Fibroblast of skin of left biceps (primary cell): ENCODE measurements at regions not wholly inside any gene's neighbourhood (a gene's known extent, or its start where the extent isn't known, plus 50 kb on each side); places are given as distances from the start of the nearest gene placed in this dataset.
"Not testable (repeated sequence)": the region's sequence is repeated elsewhere in the genome, so short reads cannot be mapped to it uniquely, and the experiment has no call there.

ENCODE experiments used
- DNase-seq, 2 experiments: peaks; one replicate each; pipeline ENCODE4 v3.0.0-alpha.2; 2013; ENCODE audit warnings: low read depth in 2 of 2

- no peak for DNase-seq
Measured at GRCh38 chr4:130067419-130067818, 971.5 kb downstream of the C4orf33 start.

GRCh38 chr4:130068072-130068471 lies 972.1 kb downstream of the C4orf33 start:
- no peak for DNase-seq

- DNase-seq: no peak
Measured at GRCh38 chr4:130071746-130072145, 975.8 kb downstream of the C4orf33 start.

- no peak for DNase-seq
Measured at GRCh38 chr4:130073145-130073790, 977.3 kb downstream of the C4orf33 start.

DNA sequence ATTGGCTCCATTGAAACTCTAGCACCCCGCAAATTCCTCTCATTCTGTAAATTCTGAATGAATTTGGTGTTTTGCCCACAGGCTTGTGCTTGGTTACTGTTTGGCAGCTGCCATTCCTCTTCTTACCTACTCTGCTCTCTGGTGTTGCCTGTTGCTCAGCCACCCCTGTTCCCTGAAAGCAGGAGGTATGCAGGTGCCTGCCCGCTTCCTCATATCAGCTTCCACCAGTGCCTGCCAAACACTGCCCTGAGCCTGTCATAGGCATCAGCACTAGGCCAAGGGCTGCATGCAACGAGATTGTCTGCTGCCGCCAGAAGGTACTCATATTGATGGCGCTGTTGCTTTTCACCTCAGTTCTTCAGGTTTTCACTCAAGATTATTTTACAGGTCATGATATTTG lies 978.1 kb downstream of the C4orf33 start:
- DNase-seq: no peak

DNA sequence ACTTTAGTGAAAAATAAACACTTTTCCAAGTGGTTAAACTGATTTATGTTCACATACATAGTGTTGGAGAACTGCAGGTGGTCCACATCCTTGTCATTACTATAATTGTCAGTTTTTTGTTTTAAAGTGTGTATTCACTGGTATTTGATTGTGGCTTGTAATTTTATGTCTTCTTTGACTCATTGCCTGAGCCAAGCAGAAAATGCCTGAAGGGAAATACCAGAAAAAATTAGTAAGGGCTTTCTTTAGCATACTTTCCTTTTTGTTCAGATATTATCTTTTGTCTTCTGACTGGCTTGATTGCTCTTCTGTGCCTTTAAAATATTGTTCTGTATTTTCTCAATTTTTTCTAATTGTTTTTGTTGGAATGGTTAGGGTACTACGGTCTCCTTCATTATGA lies 981.3 kb downstream of the C4orf33 start:
- peak in 1 of 2 experiments; percentile 1 for DNase-seq

DNA sequence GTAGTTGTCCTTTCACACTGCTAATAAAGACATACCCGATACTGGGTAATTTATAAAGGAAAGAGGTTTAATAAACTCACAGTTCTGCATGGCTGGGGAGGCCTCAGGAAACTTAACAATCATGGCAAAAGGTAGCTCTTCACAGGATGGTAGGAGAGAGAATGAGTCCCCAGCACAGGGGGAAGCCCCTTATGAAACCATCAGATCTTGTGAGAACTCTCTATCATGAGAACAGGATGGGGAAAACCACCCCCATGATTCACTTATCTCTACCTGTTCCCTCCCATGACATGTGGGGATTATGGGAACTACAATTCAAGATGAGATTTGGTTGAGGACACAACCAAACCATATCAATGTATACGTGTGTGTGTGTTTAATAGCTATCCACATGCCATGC lies 983.1 kb downstream of the C4orf33 start:
- DNase-seq: not testable (repeated sequence)

- no peak for DNase-seq
Measured at GRCh38 chr4:130080872-130081451, 985.0 kb downstream of the C4orf33 start.

DNA sequence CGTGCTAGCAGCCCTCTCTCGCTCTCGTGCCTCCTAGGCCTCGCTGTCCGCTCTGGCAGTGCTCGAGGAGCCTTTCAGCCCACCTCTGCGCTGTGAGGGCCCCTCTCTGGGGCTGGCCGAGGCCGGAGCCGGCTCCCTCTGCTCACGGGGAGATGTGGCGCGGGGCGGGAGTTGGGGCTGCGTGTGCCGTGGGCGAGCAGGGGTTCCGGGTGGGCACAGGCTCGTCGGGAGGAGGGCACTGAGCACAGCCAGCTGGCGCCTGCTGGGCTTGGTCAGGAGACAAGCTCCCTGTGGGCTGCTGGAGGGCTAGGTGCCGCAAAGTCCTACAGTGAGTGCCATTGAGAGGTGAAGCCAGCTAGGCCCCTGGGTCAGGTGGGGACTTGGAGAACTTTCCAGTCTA lies 994.5 kb downstream of the C4orf33 start:
- DNase-seq: no peak

DNA sequence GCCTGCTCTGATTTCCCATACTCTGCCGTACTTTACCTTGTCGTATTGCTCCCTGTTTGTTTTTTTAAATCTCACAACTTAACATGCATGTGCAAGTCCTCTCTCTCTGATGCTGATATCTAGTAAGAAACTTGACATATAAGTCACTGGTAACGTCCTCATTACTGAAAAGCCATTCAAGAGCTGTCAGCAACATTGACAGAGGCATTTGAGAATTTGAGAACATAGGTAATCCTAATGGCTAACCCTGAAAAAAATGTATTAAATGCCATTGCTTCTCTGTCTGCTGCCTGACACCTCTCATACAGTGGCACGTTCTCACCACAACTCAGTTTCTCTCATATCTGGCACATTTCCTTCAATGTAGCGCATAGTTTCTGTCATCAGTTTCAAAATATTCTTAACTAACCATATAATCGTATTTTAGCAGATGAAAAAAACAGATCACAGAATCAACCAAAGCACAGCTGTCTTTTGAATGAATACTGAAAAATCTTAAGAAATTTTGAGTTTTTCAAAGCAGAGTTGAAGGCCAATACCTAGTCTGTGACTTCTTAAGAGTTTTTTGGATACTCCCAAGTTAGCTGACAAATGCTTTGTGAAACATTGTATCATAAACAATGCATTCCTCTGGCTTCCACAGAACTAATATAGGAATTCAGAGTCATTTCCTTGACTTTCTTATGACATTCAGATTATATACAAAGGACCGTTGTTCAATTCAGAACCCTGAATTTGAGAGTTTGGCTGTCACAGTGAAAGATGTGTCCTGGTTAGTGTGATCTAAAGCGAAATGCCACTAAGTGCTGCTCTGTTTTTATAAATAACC lies 996.4 kb downstream of the C4orf33 start:
- no peak for DNase-seq

DNA sequence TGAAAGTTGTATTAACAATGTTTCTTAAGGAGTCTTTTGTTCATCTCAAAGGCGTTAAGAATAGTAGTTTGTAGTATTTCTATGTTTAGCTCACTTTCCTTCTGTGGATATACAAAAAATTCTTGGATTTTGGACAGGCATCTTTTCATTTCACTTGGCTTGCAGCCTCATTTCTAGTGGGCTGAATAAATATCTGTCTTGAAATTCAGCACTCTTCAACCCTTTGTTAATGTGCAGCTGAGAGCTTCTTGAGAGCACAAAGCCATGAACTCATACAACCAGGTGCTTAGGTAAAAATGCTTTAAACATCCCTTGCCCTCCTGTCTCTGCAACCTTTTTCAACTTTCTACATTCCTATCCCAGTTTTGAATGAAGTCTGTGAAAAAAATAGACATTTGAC lies 1003.2 kb downstream of the C4orf33 start:
- DNase-seq: no peak

- DNase-seq: no peak
Measured at GRCh38 chr4:130110189-130110588, 1014.2 kb downstream of the C4orf33 start.

GRCh38 chr4:130110770-130111169 lies 1014.8 kb downstream of the C4orf33 start:
- no peak for DNase-seq

- no peak for DNase-seq
Measured at GRCh38 chr4:130124066-130124465, 1028.1 kb downstream of the C4orf33 start.

DNA sequence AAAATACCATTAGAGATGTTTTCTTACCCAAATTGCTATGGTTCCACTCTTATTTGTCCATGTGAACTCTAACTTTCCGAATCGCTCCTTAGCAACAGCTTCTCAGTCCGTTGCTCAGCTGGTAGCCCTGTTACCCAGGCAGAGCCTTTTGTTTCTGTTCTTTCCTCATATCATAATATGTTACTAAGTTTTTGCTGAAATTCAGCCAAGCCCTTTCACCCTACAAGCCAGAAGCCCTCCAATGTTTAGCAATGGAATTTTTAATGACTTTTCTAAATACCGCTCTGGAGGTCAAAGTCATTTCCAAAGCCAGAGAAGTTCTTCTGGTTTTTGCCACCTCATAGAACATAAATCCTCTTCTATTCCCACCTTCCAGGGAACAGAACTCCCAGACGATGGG lies 1029.5 kb downstream of the C4orf33 start:
- DNase-seq: no peak

- no peak for DNase-seq
Measured at GRCh38 chr4:130127297-130127696, 1031.3 kb downstream of the C4orf33 start.

GRCh38 chr4:130131536-130131935 lies 1035.6 kb downstream of the C4orf33 start:
- DNase-seq: no peak

DNA sequence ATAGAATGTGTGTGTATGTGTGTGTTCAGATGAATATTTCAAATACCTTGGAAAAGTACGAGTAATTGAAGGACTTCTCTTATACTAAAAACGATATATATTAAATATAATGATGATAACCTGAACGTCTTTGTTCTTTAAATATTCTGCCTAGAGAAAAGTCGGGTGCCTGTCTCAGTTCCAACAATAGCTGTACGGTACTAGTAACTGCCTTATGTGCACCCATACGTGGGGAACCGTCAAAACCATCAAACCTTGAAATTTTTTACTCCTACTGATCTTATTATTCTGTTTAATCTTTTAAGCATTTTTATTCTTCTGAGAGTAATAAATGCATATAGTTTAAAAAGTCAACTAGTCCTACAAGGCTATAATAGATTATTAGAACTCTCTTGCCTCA lies 1045.7 kb downstream of the C4orf33 start:
- no peak for DNase-seq

DNA sequence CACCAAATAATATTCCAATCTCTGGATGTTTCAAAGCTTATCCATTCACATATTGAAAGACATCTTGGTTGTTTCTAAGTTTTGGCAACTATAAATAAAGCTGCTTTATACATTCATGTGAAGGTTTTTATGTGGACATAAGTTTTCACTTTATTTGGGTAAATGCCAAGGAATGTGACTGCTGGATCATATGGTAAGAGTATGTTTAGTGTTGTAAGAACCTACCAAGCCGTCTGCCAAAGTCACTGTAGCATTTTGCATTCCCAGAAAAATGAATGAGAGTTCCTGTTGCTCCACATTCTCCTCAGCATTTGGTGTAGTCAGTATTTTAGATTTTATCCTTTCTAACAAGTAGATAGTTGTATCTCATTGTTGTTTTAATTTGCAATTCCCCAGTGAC lies 1047.7 kb downstream of the C4orf33 start:
- DNase-seq: no peak

DNA sequence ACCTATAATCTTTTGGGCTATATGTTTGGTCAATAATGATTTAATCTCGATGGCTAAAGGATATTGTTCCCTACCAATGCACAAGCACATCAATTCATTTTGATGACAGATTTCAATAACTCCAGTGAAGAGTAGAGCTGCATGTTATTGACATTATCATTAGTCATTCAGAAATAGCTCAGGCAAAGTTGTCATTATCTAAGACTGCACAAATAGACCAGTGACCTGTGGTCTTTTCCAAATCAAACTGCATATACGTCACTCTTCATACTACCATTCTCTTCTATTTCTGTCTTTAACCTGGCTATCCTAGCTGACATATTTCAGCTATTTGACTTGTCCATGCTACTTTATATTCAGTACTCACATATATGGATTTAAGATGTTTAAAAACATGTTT lies 1050.8 kb downstream of the C4orf33 start:
- DNase-seq: no peak

DNA sequence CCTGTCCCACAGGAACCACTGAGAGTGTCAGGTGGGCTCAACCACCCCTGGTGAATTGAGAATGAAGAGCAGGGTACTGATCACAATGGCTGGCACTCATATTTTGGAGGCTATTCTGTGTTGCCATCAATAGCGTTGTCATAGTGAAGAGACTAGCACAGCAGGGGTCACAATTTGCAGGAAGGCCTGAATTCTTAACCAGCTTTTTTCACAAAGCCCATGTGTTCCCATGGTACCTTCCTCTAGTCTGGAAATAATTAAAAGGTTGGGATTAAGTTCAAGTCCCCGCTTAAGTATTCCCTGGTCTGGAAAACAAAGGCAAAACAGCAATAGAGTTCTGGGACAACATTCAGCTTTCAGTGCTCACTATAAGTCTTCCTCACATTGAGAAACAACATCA lies 1051.7 kb downstream of the C4orf33 start:
- no peak for DNase-seq

DNA sequence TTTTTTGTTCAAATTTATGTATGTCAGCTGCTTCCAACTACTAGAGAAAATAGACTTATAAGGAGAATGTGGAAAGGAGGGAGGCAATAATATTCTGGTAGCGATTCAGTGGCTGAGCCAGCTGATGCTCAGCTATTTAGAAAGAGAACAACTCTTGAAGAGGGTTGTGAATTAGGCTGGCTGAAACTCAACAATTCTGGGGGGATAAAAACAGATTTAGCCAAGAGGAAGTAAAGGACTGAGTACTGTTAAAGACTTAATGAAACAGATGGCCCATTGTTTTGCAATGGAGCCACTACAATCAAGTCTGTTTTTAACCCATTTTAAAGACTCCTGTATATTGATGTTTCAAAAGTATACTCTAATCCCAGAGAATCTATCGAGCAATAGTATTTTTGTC lies 1058.9 kb downstream of the C4orf33 start:
- DNase-seq: no peak

- no peak for DNase-seq
Measured at GRCh38 chr4:130163701-130164100, 1067.7 kb downstream of the C4orf33 start.
